Activated naive CD8-positive, alpha-beta T cell treated with anti-CD3 and anti-CD28 coated beads for 36 hours (primary cell): ENCODE measurements at regions not wholly inside any gene's neighbourhood (a gene's known extent, or its start where the extent isn't known, plus 50 kb on each side); places are given as distances from the start of the nearest gene placed in this dataset.

Experiments used
- DNase-seq: peaks from one replicate; pipeline ENCODE4 v3.0.0; 2021
- H3K27ac Mint-ChIP-seq: one replicate; pipeline ENCODE4 v1.8.0; 2022; ENCODE audit warnings: mild to moderate bottlenecking, moderate library complexity, mixed read lengths
- H3K27me3 Mint-ChIP-seq: one replicate; pipeline ENCODE4 v1.8.0; 2022; ENCODE audit warnings: mild to moderate bottlenecking, mixed read lengths
- H3K36me3 Mint-ChIP-seq: one replicate; pipeline ENCODE4 v1.8.0; 2021; ENCODE audit warnings: mild to moderate bottlenecking, mixed read lengths
- H3K4me1 Mint-ChIP-seq: one replicate; pipeline ENCODE4 v1.8.0; 2021; ENCODE audit warnings: mixed read lengths
- H3K4me3 Mint-ChIP-seq: one replicate; pipeline ENCODE4 v1.8.0; 2022; ENCODE audit warnings: mild to moderate bottlenecking, moderate library complexity, mixed read lengths
- H3K9me3 Mint-ChIP-seq: one replicate; pipeline ENCODE4 v1.8.0; 2022; ENCODE audit warnings: mixed read lengths

GRCh38 chr4:165714650-165715049, 158.4 kb upstream of the TLL1 start:
- no peak for DNase-seq
- Mint-ChIP-seq H3K4me1 (no peaks in the 10 kb centered on the region), H3K9me3 (no peaks in the 10 kb centered on the region), H3K36me3 (no peaks in the 10 kb centered on the region), H3K4me3 (no peak overlapping the region), H3K27ac (no peak overlapping the region), H3K27me3 (no peaks in the 10 kb centered on the region)

DNA sequence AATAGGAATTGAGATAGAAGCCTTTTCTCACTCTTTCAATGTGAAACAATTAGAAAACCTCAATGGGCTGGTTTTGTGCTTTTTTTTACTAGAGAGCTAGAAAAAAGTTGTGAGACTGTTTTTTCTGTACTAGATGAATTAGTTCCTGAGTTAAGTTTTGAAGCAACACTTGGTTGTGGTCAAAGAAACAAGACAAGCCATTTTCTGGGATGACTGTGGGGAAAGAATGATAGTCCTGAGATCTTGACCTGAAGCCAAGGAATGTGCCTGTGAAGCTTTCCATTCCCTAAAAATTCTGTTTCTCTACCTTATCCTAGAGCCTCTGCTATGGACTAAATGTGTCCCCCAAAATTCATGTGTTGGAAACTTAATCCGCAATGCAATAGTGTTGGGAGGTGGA, 157.8 kb upstream of the TLL1 start:
- Mint-ChIP-seq H3K4me1 (no peaks in the 10 kb centered on the region), H3K27ac (no peak overlapping the region), H3K27me3 (peaks cover under 1% of the 10 kb centered on the region), H3K4me3 (no peak overlapping the region), H3K9me3 (no peaks in the 10 kb centered on the region), H3K36me3 (no peaks in the 10 kb centered on the region)
- no peak for DNase-seq

DNA sequence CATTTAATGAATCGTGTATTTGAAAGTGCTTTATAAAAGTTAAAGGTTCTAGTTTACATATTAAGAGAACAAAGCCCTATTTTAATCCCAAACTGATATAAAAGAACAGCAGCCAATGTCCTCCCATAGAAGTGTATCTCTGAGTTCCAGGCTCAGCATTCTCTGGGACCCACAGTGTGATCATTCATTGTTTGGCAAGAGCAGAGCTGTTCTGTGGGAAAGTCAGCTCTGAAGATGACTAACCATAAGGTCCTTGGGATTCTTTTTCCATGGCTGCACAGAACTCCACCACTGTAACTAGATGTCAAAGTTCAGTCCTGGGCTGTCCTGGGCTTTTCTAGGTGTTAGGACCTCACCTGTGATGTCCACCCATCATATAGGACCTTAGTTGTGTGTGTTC, 157.0 kb upstream of the TLL1 start:
- Mint-ChIP-seq H3K36me3 (no peaks in the 10 kb centered on the region), H3K27ac (no peak overlapping the region), H3K9me3 (no peaks in the 10 kb centered on the region), H3K27me3 (peaks cover 4% of the 10 kb centered on the region), H3K4me1 (no peaks in the 10 kb centered on the region), H3K4me3 (no peak overlapping the region)
- no peak for DNase-seq

GRCh38 chr4:165716472-165716871, 156.6 kb upstream of the TLL1 start:
- no peak overlapping the region for H3K27ac Mint-ChIP-seq
- no peak overlapping the region for H3K4me3 Mint-ChIP-seq
- H3K36me3 Mint-ChIP-seq = no peaks in the 10 kb centered on the region
- H3K27me3 Mint-ChIP-seq = peaks cover 4% of the 10 kb centered on the region
- no peak for DNase-seq
- no peaks in the 10 kb centered on the region for H3K9me3 Mint-ChIP-seq
- H3K4me1 Mint-ChIP-seq = no peaks in the 10 kb centered on the region

- DNase-seq = no peak
- no peak overlapping the region for H3K4me3 Mint-ChIP-seq
- no peaks in the 10 kb centered on the region for H3K4me1 Mint-ChIP-seq
- peaks cover 4% of the 10 kb centered on the region for H3K27me3 Mint-ChIP-seq
- H3K9me3 Mint-ChIP-seq = no peaks in the 10 kb centered on the region
- H3K27ac Mint-ChIP-seq = no peak overlapping the region
- no peaks in the 10 kb centered on the region for H3K36me3 Mint-ChIP-seq
These were observed 154.4 kb upstream of the TLL1 start for GRCh38 chr4:165718660-165719059.

DNA sequence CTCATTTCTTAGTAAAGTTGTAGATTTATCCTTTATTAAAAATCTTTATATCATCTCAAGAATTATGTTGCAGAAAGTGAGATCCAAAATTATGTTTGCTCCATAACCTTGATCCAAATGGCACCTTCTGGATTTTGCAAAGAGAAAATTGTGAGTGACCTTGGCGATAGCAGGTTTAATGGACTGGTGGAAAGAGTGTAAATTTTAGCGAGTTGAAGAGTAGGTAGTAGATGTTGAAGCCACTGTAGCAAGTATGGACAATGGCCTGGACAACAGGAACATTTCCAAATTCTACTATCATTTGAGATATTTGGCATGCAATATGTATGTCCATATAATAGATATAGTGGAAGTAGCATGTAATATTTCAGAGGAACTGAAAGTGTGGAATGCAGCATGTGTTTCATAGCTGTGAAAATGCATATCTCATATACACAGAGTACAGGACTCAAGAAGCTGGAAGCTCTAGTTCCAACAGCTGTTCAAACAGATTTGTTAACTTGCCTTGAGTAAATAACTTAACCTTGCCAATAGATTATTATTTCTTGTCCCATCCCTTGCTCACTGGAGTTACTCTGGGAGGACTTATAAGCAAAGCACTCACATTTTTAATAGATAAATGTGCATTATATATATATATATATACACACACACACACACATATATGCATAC, 152.5 kb upstream of the TLL1 start:
- no peak overlapping the region for H3K4me3 Mint-ChIP-seq
- peaks cover 4% of the 10 kb centered on the region for H3K27me3 Mint-ChIP-seq
- no peak overlapping the region for H3K27ac Mint-ChIP-seq
- no peaks in the 10 kb centered on the region for H3K4me1 Mint-ChIP-seq
- no peaks in the 10 kb centered on the region for H3K36me3 Mint-ChIP-seq
- no peak for DNase-seq
- H3K9me3 Mint-ChIP-seq = no peaks in the 10 kb centered on the region

DNA sequence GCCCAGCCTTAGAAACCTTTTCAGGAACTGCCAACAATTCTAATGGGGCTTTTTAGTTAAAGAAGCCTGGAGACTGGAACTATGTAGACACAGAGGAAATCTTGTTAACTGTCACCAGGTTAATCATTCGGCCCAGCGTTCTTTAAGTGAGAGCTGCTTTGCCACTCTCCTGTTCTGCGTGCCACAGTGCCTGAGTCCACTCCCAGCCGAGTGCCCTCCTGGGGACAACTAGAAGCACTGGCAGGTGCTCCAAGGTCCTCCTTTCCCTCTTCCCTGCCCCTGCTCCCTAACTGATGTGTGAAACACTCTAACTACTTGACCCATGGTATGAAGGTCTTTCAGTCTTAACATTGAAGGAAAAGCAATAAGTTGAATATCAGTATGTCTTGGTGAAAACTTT, 151.2 kb upstream of the TLL1 start:
- DNase-seq = no peak
- Mint-ChIP-seq H3K4me1 (no peaks in the 10 kb centered on the region), H3K27me3 (peaks cover 4% of the 10 kb centered on the region), H3K4me3 (no peak overlapping the region), H3K36me3 (no peaks in the 10 kb centered on the region), H3K27ac (no peak overlapping the region), H3K9me3 (no peaks in the 10 kb centered on the region)

DNA sequence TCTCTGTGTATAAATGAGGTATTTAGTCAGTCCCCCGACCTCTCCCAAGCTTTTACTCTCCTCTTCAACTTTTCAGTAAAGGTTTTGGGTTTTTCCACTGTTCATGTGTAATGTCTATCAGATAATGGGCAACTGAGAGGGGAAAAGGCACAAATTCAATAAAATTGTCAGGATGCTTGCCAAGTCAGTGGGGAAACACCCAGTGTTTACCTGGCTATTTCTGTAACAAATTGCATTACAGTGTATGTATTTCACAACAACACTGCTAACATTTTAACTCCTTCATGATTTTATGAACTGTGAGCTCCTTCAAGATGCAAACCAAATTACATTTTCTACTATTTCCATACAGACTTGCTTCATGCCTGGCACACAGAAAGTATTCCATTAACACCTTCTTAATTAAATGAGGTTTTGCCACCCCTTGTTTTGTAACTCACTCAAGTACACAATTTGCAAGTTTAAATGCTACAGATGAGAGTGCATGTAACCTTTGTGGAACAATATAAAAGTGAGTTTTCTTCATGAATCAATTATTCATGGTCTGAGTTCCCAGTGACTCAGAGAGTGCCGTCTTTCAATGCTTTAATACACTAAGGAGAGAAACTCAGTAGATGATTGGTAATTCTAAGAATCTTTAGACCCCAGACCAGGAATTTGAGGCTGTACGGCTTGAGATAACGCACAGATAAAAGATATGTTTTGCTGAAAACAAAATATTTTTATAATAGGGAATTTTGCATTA, 149.8 kb upstream of the TLL1 start:
- no peak for DNase-seq
- Mint-ChIP-seq H3K4me1 (no peaks in the 10 kb centered on the region), H3K27ac (no peak overlapping the region), H3K4me3 (no peak overlapping the region), H3K27me3 (peaks cover 4% of the 10 kb centered on the region), H3K9me3 (no peaks in the 10 kb centered on the region), H3K36me3 (no peaks in the 10 kb centered on the region)

- no peak overlapping the region for H3K27ac Mint-ChIP-seq
- H3K9me3 Mint-ChIP-seq = no peaks in the 10 kb centered on the region
- no peaks in the 10 kb centered on the region for H3K4me1 Mint-ChIP-seq
- H3K36me3 Mint-ChIP-seq = no peaks in the 10 kb centered on the region
- no peak for DNase-seq
- H3K4me3 Mint-ChIP-seq = no peak overlapping the region
- H3K27me3 Mint-ChIP-seq = peaks cover 4% of the 10 kb centered on the region
These were observed 148.3 kb upstream of the TLL1 start for GRCh38 chr4:165724786-165725185.

- H3K9me3 Mint-ChIP-seq = no peaks in the 10 kb centered on the region
- no peak overlapping the region for H3K27ac Mint-ChIP-seq
- no peaks in the 10 kb centered on the region for H3K4me1 Mint-ChIP-seq
- no peaks in the 10 kb centered on the region for H3K36me3 Mint-ChIP-seq
- no peak for DNase-seq
- peaks cover 3% of the 10 kb centered on the region for H3K27me3 Mint-ChIP-seq
- H3K4me3 Mint-ChIP-seq = no peak overlapping the region
These were observed 147.7 kb upstream of the TLL1 start for GRCh38 chr4:165725352-165725751.

DNA sequence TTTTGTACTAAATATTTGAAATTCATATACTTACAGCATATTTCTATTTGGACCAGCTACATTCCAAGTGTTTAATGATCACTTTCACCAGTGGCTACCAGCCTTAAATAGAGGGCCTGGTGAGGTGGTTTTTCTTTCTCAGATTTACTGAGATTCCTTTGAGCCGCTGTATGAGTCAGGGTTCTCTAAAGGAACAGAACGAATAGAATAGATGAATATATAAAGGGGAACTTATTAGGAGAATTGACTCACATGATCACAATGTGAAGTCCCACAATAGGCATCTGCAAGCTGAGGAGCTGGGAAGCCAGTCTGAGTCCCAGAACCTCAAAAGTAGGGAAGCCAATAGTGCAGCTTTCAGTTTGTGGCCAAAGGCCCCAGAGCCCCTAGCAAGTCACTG, 146.2 kb upstream of the TLL1 start:
- Mint-ChIP-seq H3K36me3 (no peaks in the 10 kb centered on the region), H3K4me3 (no peak overlapping the region)
- no peak for DNase-seq

GRCh38 chr4:165737309-165737972, 135.6 kb upstream of the TLL1 start:
- Mint-ChIP-seq H3K4me3 (no peak overlapping the region), H3K27ac (no peak overlapping the region), H3K36me3 (no peaks in the 10 kb centered on the region), H3K4me1 (no peaks in the 10 kb centered on the region), H3K27me3 (no peaks in the 10 kb centered on the region), H3K9me3 (no peaks in the 10 kb centered on the region)
- no peak for DNase-seq

More for the DNA sequence above, 146.2 kb upstream of the TLL1 start:
- H3K27ac Mint-ChIP-seq = no peak overlapping the region
- H3K4me1 Mint-ChIP-seq = no peaks in the 10 kb centered on the region
- no peaks in the 10 kb centered on the region for H3K27me3 Mint-ChIP-seq
- no peaks in the 10 kb centered on the region for H3K9me3 Mint-ChIP-seq

DNA sequence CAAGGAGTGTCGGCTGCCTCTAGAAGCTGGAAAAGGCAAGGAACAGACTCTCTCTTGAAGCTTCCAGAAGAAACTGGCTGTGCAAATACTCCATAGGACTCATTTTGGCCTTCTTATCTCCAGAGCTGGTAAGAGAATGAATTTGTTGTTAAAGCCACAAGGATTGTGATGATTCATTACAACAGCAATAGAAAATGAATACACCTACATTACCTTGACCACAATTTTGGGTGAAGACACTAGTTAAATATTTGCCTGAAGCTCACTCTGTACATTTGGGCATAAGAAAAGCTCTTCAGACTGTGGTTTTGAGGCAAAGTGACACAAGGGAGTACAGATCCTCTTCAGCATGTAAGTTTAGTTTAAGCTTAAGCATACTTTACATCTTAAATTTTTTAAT, 134.5 kb upstream of the TLL1 start:
- no peak overlapping the region for H3K4me3 Mint-ChIP-seq
- H3K27ac Mint-ChIP-seq = no peak overlapping the region
- H3K36me3 Mint-ChIP-seq = no peaks in the 10 kb centered on the region
- H3K4me1 Mint-ChIP-seq = no peaks in the 10 kb centered on the region
- no peak for DNase-seq
- no peaks in the 10 kb centered on the region for H3K27me3 Mint-ChIP-seq
- no peaks in the 10 kb centered on the region for H3K9me3 Mint-ChIP-seq

GRCh38 chr4:165740911-165741310, 132.1 kb upstream of the TLL1 start:
- Mint-ChIP-seq H3K4me1 (no peaks in the 10 kb centered on the region), H3K27me3 (no peaks in the 10 kb centered on the region), H3K27ac (no peak overlapping the region), H3K9me3 (no peaks in the 10 kb centered on the region), H3K4me3 (no peak overlapping the region), H3K36me3 (no peaks in the 10 kb centered on the region)
- no peak for DNase-seq

GRCh38 chr4:165743422-165743821, 129.6 kb upstream of the TLL1 start:
- Mint-ChIP-seq H3K9me3 (no peaks in the 10 kb centered on the region), H3K4me1 (no peaks in the 10 kb centered on the region), H3K27me3 (no peaks in the 10 kb centered on the region), H3K27ac (no peak overlapping the region), H3K36me3 (no peaks in the 10 kb centered on the region), H3K4me3 (no peak overlapping the region)
- DNase-seq = no peak

- DNase-seq = no peak
- Mint-ChIP-seq H3K36me3 (no peaks in the 10 kb centered on the region), H3K27ac (no peak overlapping the region), H3K4me1 (no peaks in the 10 kb centered on the region), H3K9me3 (no peaks in the 10 kb centered on the region), H3K4me3 (no peak overlapping the region), H3K27me3 (no peaks in the 10 kb centered on the region)
These were observed 128.7 kb upstream of the TLL1 start for GRCh38 chr4:165744370-165744769.
